ENCODE measurements at regions not wholly inside any gene's neighbourhood (a gene's known extent, or its start where the extent isn't known, plus 50 kb on each side); places are given as distances from the start of the nearest gene placed in this dataset.

GRCh38 chr14:83153081-83153480 lies 1619.4 kb upstream of the SEL1L start:
- TF ChIP-seq FOSL2 (IDR thresholded peaks at IDR 0.05) (no peak), FOSL2 (CRISPR knock-in tag; IDR thresholded peaks at IDR 0.05) (no peak), REST (IDR thresholded peaks at IDR 0.05) (no peak), NFE2L2 (conservative IDR thresholded peaks at IDR 0.05; ENCODE audit: low read length) (no peak), POLR2A (IDR thresholded peaks at IDR 0.05; ENCODE audit: low read length) (no peak), PHF8 (IDR thresholded peaks at IDR 0.05; ENCODE audit: borderline replicate concordance, low read depth) (no peak), NR3C1 (IDR thresholded peaks at IDR 0.05) (no peak)
